ENCODE measurements at regions not wholly inside any gene's neighbourhood (a gene's known extent, or its start where the extent isn't known, plus 50 kb on each side); places are given as distances from the start of the nearest gene placed in this dataset.

DNA sequence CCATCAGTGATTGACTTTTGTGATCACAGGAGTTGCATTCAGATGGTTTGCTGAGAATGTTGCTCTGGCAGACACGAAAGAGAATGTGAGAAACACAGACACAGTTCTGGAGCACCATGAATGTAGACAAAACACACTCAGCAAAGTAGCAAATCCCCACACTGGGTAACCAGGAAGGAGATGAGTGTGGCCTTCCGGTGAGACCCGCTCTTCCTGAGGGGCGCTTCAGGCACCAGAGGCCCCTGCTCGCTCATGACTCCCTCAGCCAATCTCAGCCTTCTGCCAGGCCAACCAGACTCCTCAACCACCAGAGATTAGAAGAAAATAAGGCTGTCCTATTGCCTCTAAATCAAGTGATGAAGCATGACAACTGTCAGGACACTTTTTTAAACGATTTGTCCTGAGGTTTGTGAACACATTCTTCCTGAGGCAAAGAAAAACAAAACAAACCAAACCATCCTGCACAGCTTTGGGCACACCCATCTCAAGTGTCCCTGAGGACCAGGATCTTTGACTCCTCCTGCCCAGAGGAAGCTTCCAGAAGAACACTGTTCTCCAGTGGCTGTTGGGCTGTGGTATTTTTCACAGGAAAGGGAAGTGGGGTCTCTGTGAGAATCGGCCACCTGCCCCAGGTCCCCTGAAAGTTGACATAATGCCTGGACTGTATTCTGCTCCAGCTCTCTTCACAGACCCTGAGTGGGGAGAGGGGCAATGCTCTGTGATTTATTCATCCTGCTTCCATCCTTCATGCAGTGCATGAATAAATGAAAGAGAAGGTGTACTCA is 152.8 kb downstream of the BCL11A start:
- no peak for DNase-seq (ENCODE audit: low read depth in 2 of 2)

DNA sequence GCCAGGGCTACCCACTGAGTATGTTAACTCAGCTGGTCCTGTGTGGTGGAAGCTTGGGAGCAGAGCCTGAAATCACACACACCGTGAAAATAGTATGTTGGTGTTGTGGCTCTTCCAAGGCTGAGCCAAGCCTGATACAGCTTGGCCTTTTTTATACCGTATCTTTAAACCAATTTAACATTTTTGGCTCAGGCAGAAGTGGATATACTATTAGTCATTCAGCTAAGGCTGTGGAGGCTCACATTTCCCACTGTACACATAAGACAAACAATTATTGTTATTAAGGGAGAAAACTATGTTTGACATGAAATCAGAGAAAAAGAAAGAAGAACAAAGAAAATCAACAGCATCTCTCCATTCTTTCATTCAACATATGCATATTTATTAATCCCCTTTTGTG is 159.0 kb downstream of the BCL11A start:
- no peak for DNase-seq (ENCODE audit: low read depth in 2 of 2)

DNA sequence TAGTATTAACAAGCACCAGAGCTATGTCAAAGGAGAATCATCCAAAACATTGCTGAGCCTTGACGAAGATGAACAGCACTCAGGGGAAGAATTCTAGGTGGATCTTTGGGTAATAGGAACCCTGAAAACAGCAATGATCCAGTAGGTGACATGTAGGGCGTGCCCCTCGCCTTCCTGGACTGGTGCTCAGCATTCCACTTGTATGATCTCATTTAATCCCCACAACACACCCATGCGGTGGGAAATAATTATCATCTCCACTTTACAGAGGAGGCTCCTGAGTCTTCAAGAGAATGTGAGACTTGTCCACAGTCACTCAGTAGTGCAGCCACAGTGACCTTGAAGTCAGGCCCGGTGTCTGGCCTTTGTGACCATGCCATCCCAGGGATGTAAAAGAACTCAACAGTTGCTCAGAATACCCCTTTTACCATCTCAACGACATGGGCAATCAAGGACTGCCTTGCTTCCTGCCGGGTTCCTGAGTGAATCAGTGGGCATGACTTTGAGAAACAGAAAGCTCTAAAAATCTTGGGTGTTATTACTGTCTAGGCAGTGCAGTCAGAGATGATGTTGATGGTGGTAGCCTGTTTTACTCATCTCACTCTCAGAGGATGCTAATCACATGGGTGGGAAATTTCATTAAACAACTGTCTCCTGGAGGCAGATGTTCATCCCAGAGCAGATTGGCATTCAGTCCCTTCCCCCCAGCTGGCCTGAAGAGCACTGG is 161.6 kb downstream of the BCL11A start:
- DNase-seq (ENCODE audit: low read depth in 2 of 2), result no peak

DNA sequence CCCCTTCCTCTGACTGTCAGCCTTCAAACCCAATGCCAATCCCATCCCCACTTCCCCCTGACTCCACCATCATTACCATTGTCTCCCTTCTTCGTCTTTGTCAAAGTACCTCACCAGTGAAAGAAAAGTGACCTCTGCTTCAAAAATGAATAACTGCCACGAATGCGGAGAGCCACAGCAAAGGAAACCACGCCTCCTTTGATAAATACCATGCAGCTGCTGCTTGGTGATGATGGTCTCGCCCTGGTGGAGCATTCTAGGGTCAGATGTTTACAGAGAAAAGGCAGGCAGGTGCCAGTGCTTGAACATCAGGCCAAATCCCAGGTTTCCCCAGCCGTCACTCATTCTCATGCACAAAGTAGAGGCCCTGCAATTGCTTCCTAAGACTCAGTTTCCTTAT is 162.2 kb downstream of the BCL11A start:
- no peak for DNase-seq (ENCODE audit: low read depth in 2 of 2)

DNA sequence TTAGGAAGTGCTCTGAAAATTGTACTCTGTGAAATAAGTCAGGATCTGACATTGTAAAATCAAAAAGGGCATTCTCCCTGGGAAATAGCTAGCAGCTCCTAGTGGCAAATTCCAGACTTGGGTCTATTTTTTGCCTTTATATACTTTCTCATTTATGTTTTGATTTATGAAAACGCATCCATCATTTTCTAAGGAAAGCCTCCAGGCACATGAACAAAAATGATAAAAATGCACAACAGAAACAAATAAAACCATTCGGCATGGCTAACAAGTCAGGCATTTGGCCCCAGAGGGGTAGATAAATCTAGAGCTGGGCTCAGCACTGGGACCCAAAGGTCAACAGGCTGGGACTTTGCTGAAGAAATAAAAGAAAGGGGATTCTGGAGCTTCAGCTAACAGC is 167.0 kb downstream of the BCL11A start:
- no peak for DNase-seq (ENCODE audit: low read depth in 2 of 2)

DNA sequence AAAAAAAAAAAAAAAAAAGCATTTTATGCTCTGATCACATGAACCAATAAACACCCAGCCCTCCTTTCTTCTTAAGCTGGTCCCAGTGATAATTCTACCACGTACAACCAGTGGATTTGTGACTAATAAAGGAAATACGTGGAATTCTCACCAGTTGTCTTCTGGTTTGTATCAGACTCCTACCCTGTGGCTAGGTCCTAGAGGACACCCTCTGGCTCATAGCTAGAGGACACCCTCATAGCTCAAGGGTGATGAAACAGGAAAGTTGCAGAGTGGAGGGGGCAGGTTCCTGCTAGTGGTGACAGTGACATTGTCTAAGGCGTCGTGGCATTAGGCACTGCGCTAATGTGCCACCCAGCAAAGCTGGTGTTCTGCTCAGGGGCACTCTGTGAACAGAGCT is 167.8 kb downstream of the BCL11A start:
- DNase-seq (ENCODE audit: low read depth in 2 of 2), result no peak

DNA sequence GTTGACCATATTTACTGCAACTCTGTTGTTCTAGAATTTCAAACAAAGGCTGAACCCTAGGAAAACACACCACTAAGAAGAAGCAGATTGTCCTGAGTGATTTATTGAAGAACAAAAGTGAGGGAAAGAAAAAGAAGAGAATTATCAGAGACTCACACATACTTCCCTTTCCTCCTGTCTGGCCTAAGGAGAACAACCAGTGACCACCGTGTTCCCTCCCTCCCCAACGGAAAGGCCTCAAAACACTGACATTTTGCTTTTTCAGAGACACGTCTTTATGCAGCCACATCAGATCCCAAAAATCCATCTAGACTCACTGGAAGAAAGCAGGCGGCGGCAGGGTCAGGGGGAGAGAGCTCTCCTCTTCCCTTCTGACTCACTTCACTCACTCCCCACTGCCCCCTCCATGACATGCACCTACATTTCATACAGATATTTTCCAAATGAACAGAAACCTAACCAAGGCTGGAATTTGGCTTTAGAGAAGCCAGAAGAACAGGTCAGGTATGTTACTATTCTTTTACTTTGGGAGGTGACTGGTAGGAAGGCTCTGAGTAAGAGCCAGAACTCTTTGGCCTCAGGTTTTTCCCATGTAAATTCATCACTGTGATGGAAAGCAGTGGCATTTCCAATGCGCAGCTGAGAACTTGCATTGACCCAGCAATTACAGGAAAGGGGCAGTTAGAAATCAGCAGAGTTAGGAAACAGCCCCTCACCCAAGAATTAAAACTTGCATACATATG is 169.9 kb downstream of the BCL11A start:
- no peak for DNase-seq (ENCODE audit: low read depth in 2 of 2)

DNA sequence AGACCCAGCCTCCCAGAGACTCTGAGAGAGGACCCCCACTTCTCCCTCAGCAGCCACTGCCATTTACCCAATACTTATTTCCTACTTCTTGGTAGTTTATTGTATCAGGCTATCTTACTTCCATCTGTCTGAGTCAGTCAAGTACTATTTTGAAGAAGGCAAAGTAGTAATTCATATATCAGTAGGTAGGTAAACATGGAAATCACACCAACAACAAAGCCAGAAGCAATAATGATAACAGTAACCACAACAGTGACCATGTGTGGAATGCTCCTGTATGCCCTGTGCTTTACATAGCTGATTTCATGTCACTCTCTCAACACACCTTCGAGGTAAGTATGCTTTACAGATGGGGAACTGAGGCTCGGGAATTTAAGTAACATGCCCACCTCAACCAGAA is 173.0 kb downstream of the BCL11A start:
- DNase-seq (ENCODE audit: low read depth in 2 of 2), result no peak

DNA sequence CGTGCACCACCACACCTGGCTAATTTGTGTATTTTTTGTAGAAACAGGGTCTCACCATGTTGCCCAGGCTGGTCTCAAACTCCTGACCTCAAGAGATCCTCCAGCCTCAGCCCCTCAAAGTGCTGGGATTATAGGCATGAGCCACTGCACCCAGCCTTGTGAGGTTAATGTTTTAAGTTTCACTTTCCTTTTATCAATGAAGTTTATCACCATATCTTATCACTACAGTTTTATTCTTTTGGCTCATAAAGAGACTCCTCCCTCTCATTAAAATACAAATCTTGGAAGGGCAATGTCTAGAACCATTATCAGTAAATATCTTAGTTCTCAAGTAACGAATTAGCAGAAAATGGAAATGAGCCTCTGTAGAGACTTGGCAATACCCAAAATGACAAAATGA is 173.8 kb downstream of the BCL11A start:
- DNase-seq (ENCODE audit: low read depth in 2 of 2), result no peak

DNA sequence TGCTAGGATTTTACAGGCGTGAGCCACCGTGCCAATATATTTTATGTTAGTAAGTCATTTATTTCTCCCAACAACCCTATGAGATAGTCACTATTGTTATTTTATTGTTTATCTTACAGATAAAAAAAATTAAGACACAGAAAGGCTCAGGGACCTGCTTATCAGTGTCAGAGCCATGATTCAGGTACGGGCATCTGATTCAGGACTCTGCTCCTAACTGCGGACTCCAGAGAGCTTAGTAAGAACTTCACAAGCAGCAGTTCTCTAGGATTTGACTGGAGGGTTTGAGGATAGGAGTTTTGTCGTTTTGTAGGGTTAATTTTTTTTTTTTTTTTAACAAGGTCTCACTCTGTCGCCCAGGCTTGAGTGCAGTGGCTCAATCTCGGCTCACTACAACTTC is 174.2 kb downstream of the BCL11A start:
- no peak for DNase-seq (ENCODE audit: low read depth in 2 of 2)

DNA sequence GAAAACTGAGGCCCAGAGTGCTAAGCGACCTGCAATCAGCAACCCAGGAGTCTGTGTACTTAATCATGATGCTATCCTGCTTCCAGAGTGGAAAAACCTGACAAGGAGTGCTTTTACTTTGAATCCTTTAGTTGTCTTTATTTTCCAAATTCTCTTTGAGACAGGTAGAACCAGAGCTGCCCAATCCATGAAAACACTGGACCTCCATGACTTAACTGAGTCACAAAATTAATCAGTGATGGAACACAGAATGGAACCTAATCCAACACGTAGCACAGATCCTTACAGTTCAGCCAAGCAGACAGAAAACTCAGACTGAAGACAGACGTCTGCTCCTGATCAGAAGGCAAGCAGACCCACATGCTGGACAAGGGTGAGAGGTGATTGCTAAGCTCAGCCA is 175.6 kb downstream of the BCL11A start:
- no peak for DNase-seq (ENCODE audit: low read depth in 2 of 2)

DNA sequence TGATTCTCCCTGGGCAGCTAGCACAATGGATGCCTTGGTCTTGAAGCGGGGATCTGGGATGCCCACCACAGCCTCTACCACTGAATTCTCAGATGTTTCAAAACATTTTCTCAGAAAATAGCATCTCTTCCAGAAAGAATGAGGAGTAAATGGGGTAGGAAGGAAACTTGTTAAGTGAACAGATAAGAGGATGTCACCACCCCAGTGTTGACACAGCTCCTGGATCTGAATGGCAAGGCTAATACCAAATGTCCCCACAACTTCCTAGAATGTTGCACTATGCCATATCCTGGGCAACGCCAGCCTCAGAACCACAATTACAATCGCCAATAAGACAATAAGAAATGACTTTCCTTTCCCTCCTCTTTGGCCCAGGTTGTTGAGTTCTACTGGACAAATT is 177.2 kb downstream of the BCL11A start:
- DNase-seq (ENCODE audit: low read depth in 2 of 2), result no peak

DNA sequence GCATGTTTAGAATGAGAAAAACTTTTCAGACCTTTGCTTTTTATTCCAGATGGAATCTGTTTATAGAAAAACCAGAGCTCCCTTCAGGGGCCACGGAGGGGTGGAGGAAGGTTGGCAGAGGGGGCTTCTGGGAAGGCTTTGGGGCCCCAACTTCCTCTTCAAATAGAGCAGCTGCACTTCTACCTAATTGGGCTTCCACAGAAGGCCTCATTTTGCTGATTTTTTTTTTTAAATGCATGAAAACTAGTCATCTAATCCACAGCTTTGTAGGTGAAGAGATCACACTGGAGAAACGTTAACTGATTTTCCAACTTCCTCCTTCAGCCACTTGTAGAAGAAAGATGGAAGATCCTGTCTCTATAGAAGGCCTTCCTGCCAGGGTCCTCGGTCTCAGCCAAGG is 181.8 kb downstream of the BCL11A start:
- no peak for DNase-seq (ENCODE audit: low read depth in 2 of 2)

DNA sequence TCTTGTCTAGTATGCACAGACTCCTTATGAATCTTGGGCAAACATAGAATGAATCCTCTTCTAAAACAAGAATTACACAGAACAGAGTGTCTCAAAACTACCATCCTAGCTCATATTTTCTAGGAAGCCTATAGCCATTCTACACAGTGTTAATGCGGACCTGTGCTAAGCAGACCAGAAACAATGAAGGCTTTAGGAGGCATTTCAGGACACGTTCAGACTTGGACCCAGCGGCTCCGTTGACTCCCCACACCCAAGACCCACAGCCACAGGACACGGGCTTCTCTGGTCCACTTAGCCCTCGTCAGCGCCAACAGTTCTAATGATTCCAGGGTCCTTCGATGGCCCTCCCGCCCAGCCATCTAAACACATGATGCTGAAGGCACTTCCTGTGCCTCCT is 182.2 kb downstream of the BCL11A start:
- no peak for DNase-seq (ENCODE audit: low read depth in 2 of 2)

DNA sequence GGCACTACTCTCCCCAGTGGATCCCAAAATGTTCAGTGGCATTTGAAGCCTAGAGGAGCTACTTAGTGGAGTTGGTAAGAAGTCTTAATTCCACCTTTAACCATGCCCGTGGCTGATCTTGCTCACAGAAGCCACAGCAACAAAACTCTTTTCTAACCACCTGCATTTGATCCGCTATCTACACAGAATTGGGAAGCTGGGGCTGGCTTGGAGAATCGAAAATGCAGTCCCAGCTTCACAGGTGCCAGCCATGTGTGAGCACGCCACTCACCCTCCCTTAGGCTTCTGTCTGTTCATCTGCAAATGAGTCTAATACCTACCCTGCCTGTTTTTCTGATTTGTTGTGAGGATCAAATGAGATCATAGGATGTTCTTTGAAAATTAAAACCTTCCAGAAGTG is 182.6 kb downstream of the BCL11A start:
- DNase-seq (ENCODE audit: low read depth in 2 of 2), result no peak

DNA sequence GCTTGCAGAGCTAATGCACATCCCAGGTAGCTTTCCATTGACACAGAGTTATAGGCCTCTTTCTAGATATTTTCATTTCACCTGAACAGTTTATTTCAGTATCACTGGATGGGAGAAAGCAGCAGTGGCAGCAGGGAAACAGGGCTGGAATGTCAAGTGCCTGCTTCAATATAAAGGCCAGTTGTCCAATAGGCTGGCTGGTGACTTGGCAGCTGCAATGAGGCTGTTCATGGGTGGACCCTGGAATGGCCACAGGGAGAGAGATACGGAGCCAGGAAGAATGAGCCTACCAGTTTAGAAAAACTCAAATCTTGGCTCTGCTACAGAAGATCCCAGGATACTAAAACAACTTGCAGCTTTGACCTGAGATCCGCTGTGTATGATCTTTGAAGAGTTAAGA is 185.0 kb downstream of the BCL11A start:
- DNase-seq (ENCODE audit: low read depth in 2 of 2), result no peak

DNA sequence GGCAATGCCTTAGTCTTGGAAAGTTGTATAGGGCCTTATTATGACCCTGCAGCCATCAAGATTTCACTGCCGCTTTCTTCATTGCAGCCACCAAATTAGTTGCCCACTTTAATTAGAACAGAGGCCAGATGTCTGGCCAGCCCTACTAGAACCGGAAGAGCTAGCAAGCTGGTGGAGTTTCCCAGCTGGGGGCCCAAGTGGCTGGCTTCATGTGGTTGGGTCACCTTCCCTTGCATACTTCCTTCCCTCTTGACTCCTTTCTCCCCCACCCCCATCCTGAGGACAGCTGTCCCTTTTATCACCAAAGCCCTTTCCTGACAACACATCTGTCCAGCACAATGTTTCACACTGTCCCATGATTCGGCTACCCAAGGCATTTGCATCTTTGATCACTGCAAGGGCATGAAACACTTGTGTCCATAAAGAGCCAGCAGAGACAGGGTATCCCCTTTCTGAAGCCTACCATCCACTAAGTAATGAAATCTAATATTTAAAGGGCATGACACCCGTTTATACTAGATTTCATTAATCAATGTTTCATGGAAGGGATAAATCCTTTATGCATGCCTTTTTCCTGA is 187.2 kb downstream of the BCL11A start:
- DNase-seq (ENCODE audit: low read depth in 2 of 2), result no peak

DNA sequence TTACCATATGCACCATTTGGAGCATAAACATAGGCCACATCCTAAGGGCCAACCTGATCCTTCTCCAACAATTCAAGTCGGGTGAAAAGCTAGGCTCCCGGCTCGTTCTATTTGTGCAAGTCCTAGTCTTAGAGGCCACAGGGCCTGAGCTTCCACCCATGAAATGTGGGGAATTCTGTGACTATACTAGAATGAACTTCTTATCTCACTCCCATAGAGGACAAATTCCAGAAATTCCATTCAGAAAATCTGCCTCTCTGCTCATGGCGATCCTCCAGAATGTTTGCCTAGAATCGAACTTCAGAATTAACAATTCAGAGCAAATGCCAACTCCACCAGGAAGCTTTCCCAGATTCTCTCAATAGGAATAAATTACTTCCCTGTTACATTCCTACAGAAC is 187.9 kb downstream of the BCL11A start:
- DNase-seq (ENCODE audit: low read depth in 2 of 2), result no peak

DNA sequence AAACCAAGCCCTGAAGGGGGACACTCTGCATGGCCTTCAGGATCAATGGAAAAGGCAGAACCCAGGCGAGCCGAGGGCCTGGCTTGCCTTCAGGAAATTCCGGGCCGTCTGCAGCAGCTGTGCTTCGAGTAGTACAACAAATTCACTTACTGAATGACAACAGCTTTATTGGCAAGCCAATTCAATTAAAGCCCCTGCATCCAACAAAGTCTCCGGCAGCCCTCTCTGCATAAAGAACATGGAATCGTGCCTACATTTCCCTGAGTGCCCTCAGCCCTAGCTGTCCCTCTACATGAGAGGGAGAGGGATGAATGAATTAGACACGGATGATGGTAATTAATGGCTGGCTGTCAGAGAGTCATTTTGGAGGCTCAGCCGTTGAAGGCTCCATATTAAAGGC is 189.0 kb downstream of the BCL11A start:
- no peak for DNase-seq (ENCODE audit: low read depth in 2 of 2)

DNA sequence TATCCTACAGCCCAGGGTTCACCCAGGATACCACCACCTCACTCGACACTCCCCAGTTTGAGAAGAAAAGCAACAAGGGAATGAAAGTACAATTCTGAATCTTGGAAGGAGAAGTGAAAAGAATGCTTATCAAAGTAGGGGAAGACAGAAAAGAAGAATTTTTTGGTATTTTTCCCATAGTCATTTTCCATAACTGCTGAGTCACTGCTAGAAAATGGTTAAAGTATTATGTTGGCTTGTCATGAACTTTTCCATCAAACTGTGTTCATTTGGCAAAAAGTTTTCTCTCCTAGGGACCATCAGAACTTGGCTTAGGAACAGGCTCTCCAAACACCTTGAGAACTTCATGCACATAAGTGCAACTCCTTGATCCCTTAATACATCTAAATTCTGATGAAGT is 192.0 kb downstream of the BCL11A start:
- no peak for DNase-seq (ENCODE audit: low read depth in 2 of 2)

DNA sequence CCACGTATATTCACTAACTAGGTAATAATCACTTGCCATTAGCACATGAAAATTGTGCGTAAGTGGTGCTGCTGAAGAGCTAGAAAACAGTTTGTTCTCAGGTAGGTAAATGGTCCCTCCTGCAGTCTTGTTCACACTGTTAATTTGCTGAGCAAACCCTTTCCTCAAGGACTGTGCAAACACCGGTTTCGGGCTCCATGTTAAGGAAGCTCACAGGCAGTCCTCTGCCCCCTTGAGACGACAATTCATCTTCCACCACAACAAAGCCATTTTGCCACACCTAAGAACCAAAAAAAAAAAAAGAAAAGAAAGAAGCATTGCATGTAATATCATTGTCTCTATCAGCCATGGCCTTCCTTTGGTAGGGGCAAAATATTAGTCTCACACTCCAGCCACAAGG is 193.9 kb downstream of the BCL11A start:
- DNase-seq (ENCODE audit: low read depth in 2 of 2), result no peak

DNA sequence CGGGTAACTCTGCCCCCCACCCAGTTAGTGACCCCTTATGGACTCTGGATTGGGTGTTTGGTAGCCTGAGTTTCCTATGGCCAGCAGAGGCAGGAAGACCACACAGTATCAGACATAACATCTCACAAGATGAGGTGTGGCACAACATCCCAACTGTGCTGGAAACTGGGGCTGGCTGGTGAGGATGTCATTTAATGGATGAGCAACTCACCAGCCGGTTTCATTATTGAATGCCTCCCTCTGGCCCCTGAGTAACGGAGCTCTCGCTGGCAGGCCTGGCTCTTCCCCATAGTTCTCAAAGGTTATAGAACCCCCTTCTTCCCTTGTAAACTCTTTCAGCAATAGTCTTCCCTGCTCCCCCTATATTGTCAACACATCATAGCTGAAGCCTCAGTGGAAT is 195.0 kb downstream of the BCL11A start:
- DNase-seq (ENCODE audit: low read depth in 2 of 2), result no peak

DNA sequence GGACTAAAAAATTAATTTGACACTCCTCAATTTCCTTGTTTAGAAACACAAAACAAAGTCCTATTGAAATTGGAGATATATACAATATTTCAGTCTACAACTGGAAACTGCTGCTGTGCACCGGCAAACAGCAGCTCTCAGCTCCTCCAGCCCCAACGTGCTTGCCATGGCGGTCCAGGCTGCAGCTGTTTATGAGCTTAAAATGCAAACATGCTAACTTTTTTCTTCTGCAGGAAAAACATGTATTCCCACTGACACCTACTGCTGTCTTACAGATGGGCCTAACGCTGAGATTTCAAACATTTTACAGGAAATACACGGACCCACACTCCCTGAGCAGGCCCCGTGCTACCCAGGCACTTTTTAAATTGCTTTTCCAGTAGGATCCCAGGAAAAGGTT is 195.5 kb downstream of the BCL11A start:
- DNase-seq (ENCODE audit: low read depth in 2 of 2), result no peak
